ENCODE measurements at regions not wholly inside any gene's neighbourhood (a gene's known extent, or its start where the extent isn't known, plus 50 kb on each side); places are given as distances from the start of the nearest gene placed in this dataset.

DNA sequence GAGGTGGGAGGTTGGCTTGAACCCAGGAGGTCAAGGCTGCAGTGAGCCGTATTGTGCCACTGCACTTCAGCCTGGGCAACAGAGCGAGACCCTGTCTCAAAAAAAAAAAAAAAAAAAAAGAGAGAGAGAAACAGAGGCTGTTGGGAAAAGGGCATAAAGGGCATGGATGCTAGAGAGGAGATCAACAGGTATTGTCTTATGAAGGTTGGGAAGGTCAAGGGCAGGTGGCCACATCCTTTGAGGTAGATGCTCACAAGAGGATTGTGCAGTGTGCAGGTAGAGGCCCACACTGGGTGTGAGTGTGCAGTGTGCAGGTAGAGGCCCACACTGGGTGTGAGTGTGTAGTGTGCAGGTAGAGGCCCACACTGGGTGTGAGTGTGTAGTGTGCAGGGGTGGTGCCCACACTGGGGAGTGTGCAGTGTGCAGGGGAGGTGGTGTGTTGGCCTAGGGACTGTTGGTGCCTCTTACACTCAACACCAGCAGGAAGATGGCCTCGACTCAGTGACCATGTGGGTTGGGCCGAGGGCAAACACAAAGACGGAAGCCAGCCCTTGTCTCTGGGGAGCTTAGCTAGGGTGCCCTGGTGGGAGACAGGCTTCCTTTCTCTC, 404.9 kb upstream of the TNRC6C start:
- H3K27me3 ChIP-seq (ENCODE audit: control insufficient read depth in 1 of 2, insufficient read depth in 2 of 2, low read length in 2 of 2), result peaks cover 0 to 5% of the 10 kb centered on the region in 2 experiments
- H3K27me3 Mint-ChIP-seq, result no peaks in the 10 kb centered on the region
- H3K27ac ChIP-seq (ENCODE audit: low read depth in 1 of 2, low read length in 2 of 2), result no peak overlapping the region
- no peak for TF ChIP-seq CTCF (IDR thresholded peaks at IDR 0.05)
- no peaks in the 10 kb centered on the region for H3K4me1 Mint-ChIP-seq (ENCODE audit: low read depth)
- ChIA-PET CTCF (no interaction called here), POLR2A (no interaction called here)
- ATAC-seq (ENCODE audit: poor library complexity) (no peak), DNase-seq (no peak)
- no peaks in the 10 kb centered on the region for H3K36me3 ChIP-seq (ENCODE audit: insufficient read depth, low read length)
- H3K4me3 Mint-ChIP-seq, result no peak overlapping the region
- intact Hi-C loops (cut with DNase I, micrococcal nuclease), result no loop called here
- no peaks in the 10 kb centered on the region for H3K9me3 ChIP-seq (ENCODE audit: control insufficient read depth in 1 of 2, insufficient read depth in 1 of 2, low read length in 2 of 2)
- no peaks in the 10 kb centered on the region for H3K4me1 ChIP-seq (ENCODE audit: insufficient read depth, low read length)
- no peak overlapping the region for H3K4me3 ChIP-seq (ENCODE audit: low read length)
- no peaks in the 10 kb centered on the region for H3K36me3 Mint-ChIP-seq (ENCODE audit: low read depth)
- no peak overlapping the region for H3K27ac Mint-ChIP-seq
- no peaks in the 10 kb centered on the region for H3K9me3 Mint-ChIP-seq

GRCh38 chr17:77555121-77555591, 403.3 kb upstream of the TNRC6C start:
- Histone ChIP-seq H3K27ac (ENCODE audit: low read depth in 1 of 2, low read length in 2 of 2) (no peak overlapping the region), H3K4me3 (ENCODE audit: low read length) (no peak overlapping the region), H3K36me3 (ENCODE audit: insufficient read depth, low read length) (no peaks in the 10 kb centered on the region), H3K27me3 (ENCODE audit: control insufficient read depth in 1 of 2, insufficient read depth in 2 of 2, low read length in 2 of 2) (peaks cover 0 to 5% of the 10 kb centered on the region in 2 experiments), H3K9me3 (ENCODE audit: control insufficient read depth in 1 of 2, insufficient read depth in 1 of 2, low read length in 2 of 2) (no peaks in the 10 kb centered on the region), H3K4me1 (ENCODE audit: insufficient read depth, low read length) (no peaks in the 10 kb centered on the region)
- DNase-seq (no peak), ATAC-seq (ENCODE audit: poor library complexity) (no peak)
- no peak overlapping the region for H3K27ac Mint-ChIP-seq
- no peaks in the 10 kb centered on the region for H3K27me3 Mint-ChIP-seq
- H3K9me3 Mint-ChIP-seq, result no peaks in the 10 kb centered on the region
- ChIA-PET POLR2A (no interaction called here), CTCF (no interaction called here)
- H3K4me3 Mint-ChIP-seq, result no peak overlapping the region
- H3K36me3 Mint-ChIP-seq (ENCODE audit: low read depth), result no peaks in the 10 kb centered on the region
- intact Hi-C loops (cut with DNase I, micrococcal nuclease), result no loop called here
- H3K4me1 Mint-ChIP-seq (ENCODE audit: low read depth), result no peaks in the 10 kb centered on the region
- TF ChIP-seq CTCF (IDR thresholded peaks at IDR 0.05), result no peak

DNA sequence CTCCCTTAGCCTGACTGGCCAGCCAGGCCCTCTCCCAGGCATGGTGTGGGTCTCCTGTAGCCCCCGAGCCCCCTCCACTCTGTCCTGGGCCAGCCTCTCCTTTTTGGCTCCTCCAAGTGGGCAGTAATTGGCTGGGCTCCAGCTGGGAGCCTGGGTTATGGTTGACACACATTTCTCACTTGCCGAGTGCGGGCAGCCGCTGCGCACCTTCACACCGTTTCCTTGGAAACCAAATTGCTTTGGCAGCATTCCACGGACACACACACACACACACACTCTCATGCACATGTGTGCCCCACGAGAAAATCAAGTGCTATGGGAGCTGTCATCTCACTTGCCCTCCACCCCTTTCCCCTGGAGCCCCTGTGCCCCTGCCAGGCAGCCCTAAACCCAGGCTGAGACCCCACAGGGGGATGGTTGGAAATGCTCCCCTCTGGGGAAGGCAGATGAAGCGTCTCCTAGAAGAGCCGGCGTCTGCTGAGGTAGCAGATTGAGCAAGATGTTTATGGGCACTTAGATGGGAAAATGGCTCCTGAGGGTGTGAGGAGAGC, 402.7 kb upstream of the TNRC6C start:
- TF ChIP-seq CTCF (IDR thresholded peaks at IDR 0.05), result no peak
- POLR2A ChIA-PET, result no interaction called here
- Histone ChIP-seq H3K4me3 (ENCODE audit: low read length) (no peak overlapping the region), H3K27me3 (ENCODE audit: control insufficient read depth in 1 of 2, insufficient read depth in 2 of 2, low read length in 2 of 2) (peaks cover 0 to 5% of the 10 kb centered on the region in 2 experiments), H3K9me3 (ENCODE audit: control insufficient read depth in 1 of 2, insufficient read depth in 1 of 2, low read length in 2 of 2) (no peaks in the 10 kb centered on the region), H3K4me1 (ENCODE audit: insufficient read depth, low read length) (no peaks in the 10 kb centered on the region), H3K27ac (ENCODE audit: low read depth in 1 of 2, low read length in 2 of 2) (no peak overlapping the region), H3K36me3 (ENCODE audit: insufficient read depth, low read length) (no peaks in the 10 kb centered on the region)
- Mint-ChIP-seq H3K4me1 (ENCODE audit: low read depth) (no peaks in the 10 kb centered on the region), H3K27ac (no peak overlapping the region), H3K36me3 (ENCODE audit: low read depth) (no peaks in the 10 kb centered on the region), H3K27me3 (no peaks in the 10 kb centered on the region), H3K9me3 (no peaks in the 10 kb centered on the region), H3K4me3 (no peak overlapping the region)
- no peak for DNase-seq
- intact Hi-C loops (cut with DNase I, micrococcal nuclease), result no loop called here
- CTCF ChIA-PET, result no interaction called here
- no peak for ATAC-seq (ENCODE audit: poor library complexity)
